ENCODE measurements at regions not wholly inside any gene's neighbourhood (a gene's known extent, or its start where the extent isn't known, plus 50 kb on each side); places are given as distances from the start of the nearest gene placed in this dataset.
"Not testable (repeated sequence)": the region's sequence is repeated elsewhere in the genome, so short reads cannot be mapped to it uniquely, and the experiment has no call there.

DNA sequence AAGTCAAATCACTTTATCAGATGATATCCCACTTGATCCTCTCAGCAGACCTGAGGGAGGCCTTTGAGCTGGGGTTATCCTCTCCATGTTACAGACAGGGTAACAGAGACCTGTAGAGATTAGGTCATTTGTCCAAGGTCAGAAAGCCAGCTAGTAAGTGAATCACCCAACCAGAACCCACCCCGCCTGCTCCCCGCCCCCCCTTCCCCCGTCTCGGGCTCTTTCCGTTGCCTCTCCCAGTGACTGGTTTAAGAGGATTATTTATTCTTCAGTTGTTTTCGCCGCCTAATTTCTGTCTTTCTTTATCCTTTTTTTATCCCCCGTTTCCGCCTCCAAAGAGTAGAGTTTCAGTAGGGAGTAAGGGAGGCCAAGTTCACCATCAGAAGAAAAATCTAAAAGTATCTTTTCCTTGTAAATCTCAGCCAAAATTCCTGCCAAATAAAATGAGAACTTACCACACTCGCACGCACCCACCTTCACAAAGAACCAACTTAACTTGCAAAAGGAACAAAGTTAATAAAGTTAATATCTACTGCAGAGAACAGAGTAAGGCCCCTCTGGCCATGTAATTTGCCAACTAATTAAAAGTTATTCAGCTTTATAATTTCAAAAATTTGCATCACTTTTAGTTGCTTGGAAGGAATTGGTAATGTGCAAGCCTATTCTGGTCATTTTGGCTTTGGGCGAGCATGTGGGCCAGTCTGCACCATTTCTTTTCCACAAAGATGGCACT lies 76.8 kb upstream of the TRABD2B start:
- Mint-ChIP-seq H3K36me3 (no peaks in the 10 kb centered on the region), H3K9me3 (no peaks in the 10 kb centered on the region), H3K27ac (no peak overlapping the region), H3K27me3 (ENCODE audit: low read depth in 3 of 3) (peaks cover 2 to 6% (median 3%) of the 10 kb centered on the region in 3 donors), H3K4me3 (no peak overlapping the region), H3K4me1 (no peaks in the 10 kb centered on the region)
- no peak for DNase-seq

DNA sequence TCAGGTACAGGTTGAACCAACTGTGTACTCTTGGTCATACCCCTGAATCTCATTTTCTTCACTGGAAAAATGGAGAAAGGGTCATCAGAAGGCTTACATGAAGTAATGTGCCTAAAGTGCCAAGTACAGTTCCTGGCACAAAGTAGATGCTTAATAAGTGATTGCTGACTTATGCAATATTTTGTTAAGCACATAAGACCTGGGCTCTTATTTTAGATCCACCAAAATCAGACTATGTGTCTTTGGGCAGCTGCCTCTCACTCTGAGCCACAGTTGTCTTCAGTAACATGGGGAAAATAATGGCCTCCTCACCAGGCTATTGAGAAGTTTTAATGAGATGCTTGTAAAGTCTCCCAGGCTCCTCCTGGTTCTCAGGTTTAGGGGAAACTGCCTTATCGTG lies 74.3 kb upstream of the TRABD2B start:
- no peak for DNase-seq
- H3K9me3 Mint-ChIP-seq: no peaks in the 10 kb centered on the region
- no peaks in the 10 kb centered on the region for H3K4me1 Mint-ChIP-seq
- H3K27me3 Mint-ChIP-seq (ENCODE audit: low read depth in 3 of 3): peaks cover 2 to 4% (median 2%) of the 10 kb centered on the region in 3 donors
- no peaks in the 10 kb centered on the region for H3K36me3 Mint-ChIP-seq
- no peak overlapping the region for H3K27ac Mint-ChIP-seq
- no peak overlapping the region for H3K4me3 Mint-ChIP-seq

DNA sequence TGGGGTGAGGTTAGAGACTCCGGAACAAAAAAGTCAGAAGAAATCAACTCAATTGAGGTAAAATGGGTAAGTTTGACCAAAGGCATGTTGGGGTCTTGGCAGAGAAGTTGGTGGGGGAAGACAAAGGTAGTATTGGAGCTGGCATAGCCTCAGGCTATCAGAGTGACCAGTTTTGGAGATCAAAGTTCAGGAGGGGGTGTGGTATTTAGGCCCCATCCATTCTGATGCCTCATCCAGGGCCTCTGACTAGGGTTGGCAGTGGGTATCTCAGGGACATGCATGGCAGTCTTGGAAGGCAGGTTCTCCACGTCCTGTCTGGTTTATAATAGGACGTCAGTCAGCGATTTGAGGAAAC lies 73.2 kb upstream of the TRABD2B start:
- Mint-ChIP-seq H3K27me3 (ENCODE audit: low read depth in 3 of 3) (peaks cover 2% of the 10 kb centered on the region in 3 donors), H3K27ac (no peak overlapping the region), H3K4me1 (no peaks in the 10 kb centered on the region), H3K9me3 (no peaks in the 10 kb centered on the region), H3K4me3 (no peak overlapping the region), H3K36me3 (no peaks in the 10 kb centered on the region)
- DNase-seq: no peak

DNA sequence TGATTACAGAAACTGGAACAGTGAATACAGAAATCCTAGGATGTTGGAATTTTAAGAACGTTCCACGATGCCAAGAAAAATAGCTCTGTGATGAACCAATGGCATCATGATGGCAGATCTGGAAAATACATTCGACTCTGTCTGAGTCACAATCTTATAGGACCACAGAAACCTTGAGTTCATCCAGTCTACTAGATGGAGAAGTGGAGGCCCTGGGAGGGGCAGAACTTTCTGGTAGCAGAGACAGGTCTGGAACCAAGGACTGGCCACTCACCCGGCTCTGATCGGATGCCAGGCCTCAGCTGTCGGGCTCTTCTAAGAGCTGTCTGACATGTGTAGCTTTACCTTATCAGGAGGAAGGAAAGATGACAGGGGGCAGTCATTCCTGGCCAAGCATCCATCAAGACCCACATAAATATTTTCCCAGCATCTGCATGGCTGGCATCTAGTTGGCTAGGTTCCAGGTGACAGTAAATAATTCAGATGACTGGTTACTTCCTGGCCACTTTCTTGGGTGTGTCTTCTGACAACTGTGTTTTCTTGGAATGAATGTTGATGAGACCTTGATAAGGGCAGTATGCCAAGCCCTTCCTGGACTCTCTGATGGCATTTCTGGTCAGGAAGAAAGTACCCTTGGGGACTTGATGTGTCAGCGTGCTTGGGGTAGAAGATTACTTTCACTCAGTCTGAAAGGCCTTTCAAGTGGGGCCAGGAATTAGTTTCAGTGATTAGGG lies 72.6 kb upstream of the TRABD2B start:
- Mint-ChIP-seq H3K4me3 (no peak overlapping the region), H3K36me3 (no peaks in the 10 kb centered on the region), H3K27ac (no peak overlapping the region), H3K4me1 (no peaks in the 10 kb centered on the region), H3K9me3 (no peaks in the 10 kb centered on the region), H3K27me3 (ENCODE audit: low read depth in 3 of 3) (peaks cover 0 to 2% (median 2%) of the 10 kb centered on the region in 3 donors)
- no peak for DNase-seq

DNA sequence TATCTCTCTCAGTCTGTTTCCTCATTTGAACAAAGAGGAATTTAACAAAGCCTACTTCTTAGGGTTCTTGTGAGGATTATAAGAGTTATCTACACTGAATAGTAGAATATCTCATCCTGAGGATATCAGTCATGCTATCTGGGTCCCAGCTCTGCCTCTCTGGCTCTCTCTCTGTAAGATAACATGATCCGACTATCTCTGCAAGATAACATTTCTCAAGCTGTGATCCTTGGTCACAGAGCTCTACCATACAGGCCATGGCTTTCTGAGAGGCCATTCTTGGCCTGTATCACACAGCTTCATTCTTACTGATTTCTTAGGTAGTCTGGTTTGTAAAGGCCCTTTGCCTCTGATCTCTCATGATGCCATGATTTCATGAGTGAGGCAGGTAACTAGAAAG lies 71.0 kb upstream of the TRABD2B start:
- no peak for DNase-seq
- Mint-ChIP-seq H3K36me3 (no peaks in the 10 kb centered on the region), H3K4me3 (no peak overlapping the region), H3K9me3 (no peaks in the 10 kb centered on the region), H3K4me1 (no peaks in the 10 kb centered on the region), H3K27me3 (ENCODE audit: low read depth in 3 of 3) (peaks cover 0 to 2% (median 2%) of the 10 kb centered on the region in 3 donors), H3K27ac (no peak overlapping the region)

DNA sequence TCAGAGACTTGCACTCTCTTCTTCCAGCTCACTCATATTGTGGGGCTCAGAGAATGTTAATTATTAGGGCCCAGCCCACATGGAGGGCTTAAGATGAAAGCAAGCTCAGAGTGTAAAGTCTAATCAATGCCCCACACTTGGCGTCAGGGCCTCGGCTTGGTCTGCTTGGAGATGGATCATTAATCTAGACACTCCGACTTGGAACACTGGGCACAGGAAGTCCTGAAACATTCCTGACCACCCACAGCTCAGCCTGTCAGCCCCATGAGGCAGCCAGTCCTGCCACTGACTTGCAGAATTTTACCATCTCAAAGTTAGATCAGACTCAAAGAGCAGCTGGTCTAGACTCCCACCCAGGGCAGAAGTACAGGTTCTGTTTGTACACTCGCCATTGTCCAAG lies 69.8 kb upstream of the TRABD2B start:
- Mint-ChIP-seq H3K9me3 (no peaks in the 10 kb centered on the region), H3K4me1 (no peaks in the 10 kb centered on the region), H3K4me3 (no peak overlapping the region), H3K27me3 (ENCODE audit: low read depth in 3 of 3) (peaks cover 0 to 2% (median 0%) of the 10 kb centered on the region in 3 donors), H3K36me3 (no peaks in the 10 kb centered on the region), H3K27ac (no peak overlapping the region)
- DNase-seq: no peak

DNA sequence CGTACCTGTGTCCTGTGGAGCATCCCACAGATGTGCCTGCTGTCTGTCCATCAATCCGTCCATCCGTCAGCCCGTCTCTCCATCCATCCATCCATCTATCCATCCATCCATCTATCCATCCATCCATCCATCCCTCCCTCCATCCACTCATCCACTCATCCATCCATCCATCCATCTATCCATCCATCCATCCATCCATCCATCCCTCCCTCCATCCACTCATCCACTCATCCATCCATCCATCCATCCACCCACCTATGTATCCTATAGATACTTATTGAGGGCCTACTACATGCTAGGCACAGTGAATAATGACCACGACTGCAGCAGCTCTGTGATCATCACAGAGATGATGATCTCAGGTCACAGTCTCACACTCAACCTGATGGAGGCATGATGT lies 67.5 kb upstream of the TRABD2B start:
- H3K4me3 Mint-ChIP-seq; H3K27ac Mint-ChIP-seq; H3K27me3 Mint-ChIP-seq (ENCODE audit: low read depth in 3 of 3); H3K9me3 Mint-ChIP-seq; H3K36me3 Mint-ChIP-seq; H3K4me1 Mint-ChIP-seq; DNase-seq: not testable (repeated sequence)

DNA sequence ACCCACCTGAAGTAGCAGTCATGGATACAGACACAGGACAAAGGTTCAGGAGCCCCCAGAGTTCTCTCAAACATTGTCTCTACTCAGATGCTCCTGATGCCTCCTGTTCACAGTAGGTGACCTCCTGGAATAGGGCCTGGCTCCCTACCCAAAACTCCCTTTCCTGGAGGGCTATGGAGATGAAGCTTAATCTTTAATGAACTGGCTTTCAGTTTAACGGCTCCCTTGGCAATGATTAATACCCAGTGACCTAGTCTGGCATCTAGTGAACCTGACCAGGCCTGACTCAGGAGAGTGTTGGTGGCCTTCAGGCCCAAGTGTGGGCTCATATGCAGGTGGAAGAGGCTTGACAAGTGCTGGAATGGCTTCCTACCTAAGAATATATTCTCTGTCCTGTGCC lies 65.2 kb upstream of the TRABD2B start:
- Mint-ChIP-seq H3K4me3 (no peak overlapping the region), H3K27ac (no peak overlapping the region), H3K9me3 (no peaks in the 10 kb centered on the region), H3K36me3 (no peaks in the 10 kb centered on the region), H3K27me3 (ENCODE audit: low read depth in 3 of 3) (no peaks in the 10 kb centered on the region), H3K4me1 (no peaks in the 10 kb centered on the region)
- no peak for DNase-seq

DNA sequence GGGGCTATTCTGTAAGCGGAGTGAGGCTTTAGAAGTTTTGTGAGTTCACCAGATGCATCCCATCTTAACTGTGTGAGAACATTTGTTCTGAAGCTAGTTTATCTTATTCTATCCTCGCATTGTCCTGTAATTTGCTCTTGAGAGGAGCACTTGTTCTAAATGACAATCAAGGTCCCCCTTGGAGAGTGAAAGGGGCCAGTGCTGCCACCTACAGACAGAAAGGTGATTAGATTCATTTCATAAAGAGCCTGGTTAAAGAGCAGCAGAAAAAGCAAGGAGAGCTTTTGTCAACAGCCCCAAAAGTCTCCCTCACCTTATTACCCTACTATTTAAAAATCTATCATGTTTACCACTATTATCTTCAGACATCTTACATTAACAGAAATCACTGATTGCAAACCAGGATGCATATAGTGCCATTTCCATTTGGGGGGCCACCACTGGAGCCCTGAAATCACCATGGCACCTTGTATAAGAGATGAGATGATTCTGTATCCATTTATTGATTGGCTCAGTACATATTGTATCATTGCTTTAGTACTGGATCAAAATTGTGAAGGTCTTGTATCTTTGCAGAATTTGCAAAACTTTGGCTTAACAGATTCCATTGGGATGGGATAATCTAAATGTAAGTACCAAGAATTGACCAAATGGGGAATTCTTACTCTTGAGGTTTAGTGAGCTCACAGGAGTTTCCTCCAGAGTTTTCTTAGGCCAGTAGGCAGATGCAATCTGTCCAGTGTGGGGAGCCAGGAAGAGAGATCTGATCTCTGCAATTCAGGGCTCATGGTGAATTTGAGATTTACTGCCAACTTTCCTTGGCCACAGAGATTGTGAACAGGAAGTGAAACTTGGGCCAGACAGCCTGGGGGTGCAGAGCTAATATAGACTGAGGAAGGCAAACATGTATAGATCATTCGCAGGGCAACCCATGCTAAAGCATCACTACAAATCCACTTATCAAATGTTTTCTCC lies 64.3 kb upstream of the TRABD2B start:
- no peak overlapping the region for H3K4me3 Mint-ChIP-seq

DNA sequence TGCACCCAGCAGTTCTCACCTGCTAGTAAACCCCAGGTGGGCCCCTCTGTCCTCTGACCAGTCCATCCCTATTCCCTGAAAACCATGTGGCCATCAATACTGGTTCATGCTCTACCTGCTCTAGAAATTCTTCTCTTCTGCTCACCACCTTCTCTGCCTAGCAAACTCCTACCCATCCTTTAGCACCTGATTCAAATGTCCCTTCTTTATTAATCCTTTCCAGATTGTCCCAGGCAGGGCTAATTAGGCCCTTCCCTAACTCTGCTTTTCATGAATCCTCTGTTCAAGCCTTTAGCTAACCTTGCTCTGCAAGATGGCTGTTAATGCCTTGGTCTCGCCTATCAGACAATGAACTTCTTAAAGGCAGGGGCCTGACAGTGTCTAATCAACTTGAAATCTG lies 62.1 kb upstream of the TRABD2B start:
- Mint-ChIP-seq H3K9me3 (no peaks in the 10 kb centered on the region), H3K36me3 (no peaks in the 10 kb centered on the region), H3K27ac (no peak overlapping the region), H3K27me3 (ENCODE audit: low read depth in 3 of 3) (peaks cover 0 to 2% (median 2%) of the 10 kb centered on the region in 3 donors), H3K4me1 (no peaks in the 10 kb centered on the region), H3K4me3 (no peak overlapping the region)
- no peak for DNase-seq

More for the DNA sequence above, 64.3 kb upstream of the TRABD2B start:
- DNase-seq: no peak
- no peaks in the 10 kb centered on the region for H3K4me1 Mint-ChIP-seq
- H3K27ac Mint-ChIP-seq: no peak overlapping the region
- no peaks in the 10 kb centered on the region for H3K36me3 Mint-ChIP-seq
- H3K27me3 Mint-ChIP-seq (ENCODE audit: low read depth in 3 of 3): no peaks in the 10 kb centered on the region
- H3K9me3 Mint-ChIP-seq: no peaks in the 10 kb centered on the region

DNA sequence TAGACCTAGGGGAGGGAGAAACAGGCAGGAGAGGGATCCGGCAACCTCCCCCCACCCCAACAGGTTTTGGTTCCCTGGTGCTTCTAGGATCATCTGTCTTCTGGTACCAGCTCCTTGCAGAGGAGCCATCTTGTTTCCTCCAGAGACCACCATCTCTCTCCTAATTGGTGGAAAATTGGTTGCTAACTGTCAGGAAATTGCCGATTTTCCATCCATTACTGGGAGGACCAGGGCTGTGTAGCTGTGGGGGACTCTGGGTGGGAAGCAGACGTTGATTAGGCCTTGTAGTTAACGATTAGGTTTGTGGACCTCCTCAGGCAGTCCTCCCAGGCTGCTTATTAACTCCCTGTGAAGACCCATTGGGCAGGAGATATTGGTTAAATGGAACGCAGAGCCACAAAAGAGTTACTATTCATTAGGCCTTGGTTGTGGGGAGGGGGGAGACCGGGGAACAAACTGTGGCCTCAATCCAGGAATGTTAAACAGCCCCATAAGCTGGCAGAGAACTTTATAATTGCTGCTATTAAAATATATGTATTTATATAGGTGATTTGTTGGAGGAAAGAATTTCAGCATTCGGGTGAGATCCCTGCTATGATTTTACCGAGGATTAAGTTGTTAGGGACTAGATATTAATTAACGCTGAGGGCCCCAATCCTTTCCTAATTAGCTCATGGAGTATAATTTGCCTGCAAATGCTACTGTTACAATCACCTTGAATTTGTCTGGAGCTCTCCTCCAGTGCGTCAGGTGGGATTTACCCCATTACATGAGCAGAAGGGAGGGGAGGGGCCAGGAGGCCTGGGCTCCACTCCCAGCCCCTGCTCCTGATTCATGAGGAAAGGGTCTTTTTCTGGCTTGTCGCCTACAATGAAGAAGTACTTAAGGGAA lies 61.2 kb upstream of the TRABD2B start:
- H3K4me3 Mint-ChIP-seq: no peak overlapping the region
- H3K4me1 Mint-ChIP-seq: no peaks in the 10 kb centered on the region
- no peaks in the 10 kb centered on the region for H3K36me3 Mint-ChIP-seq
- H3K27ac Mint-ChIP-seq: no peak overlapping the region
- H3K27me3 Mint-ChIP-seq (ENCODE audit: low read depth in 3 of 3): peaks cover 0 to 2% (median 2%) of the 10 kb centered on the region in 3 donors
- H3K9me3 Mint-ChIP-seq: no peaks in the 10 kb centered on the region
- DNase-seq: no peak

DNA sequence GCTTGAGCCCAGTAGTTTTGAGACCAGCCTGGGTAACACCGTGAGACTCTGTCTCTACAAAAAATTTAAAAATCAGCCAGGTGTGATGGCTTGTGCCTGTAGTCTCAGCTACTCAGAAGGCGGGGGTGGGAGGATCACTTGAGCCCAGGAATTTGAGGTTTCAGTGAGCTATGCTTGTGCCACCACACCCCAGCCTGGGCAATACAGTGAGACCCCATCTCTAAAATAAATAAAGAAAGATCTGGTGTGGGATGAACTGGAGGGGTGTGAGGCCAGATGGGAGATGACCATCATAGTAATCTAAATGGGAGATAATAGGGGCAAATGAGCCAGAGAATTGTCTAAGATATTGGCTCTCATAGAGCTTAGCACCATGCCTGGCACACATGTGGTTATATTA lies 60.1 kb upstream of the TRABD2B start:
- no peaks in the 10 kb centered on the region for H3K36me3 Mint-ChIP-seq
- no peak overlapping the region for H3K27ac Mint-ChIP-seq
- no peak for DNase-seq
- H3K9me3 Mint-ChIP-seq: no peaks in the 10 kb centered on the region
- no peak overlapping the region for H3K4me3 Mint-ChIP-seq
- H3K27me3 Mint-ChIP-seq (ENCODE audit: low read depth in 3 of 3): peaks cover 0 to 2% (median 2%) of the 10 kb centered on the region in 3 donors
- H3K4me1 Mint-ChIP-seq: no peaks in the 10 kb centered on the region

All from immature natural killer cell (primary cell).